Psoas muscle (tissue), 7 donors: ENCODE measurements at regions not wholly inside any gene's neighbourhood (a gene's known extent, or its start where the extent isn't known, plus 50 kb on each side); places are given as distances from the start of the nearest gene placed in this dataset.

Experiments
- ATAC-seq, 4 donors: fragments of 200-7000 bp; cut with Tn5 transposase; one replicate each; pipeline ENCODE4 v1.9.1; 2020; ENCODE audit warnings: moderate library complexity in 3 of 4, mild to moderate bottlenecking in 2 of 4
- DNase-seq, 2 donors: peaks; one replicate each; pipeline ENCODE4 v3.0.0-alpha.2; 2020
- H3K27ac ChIP-seq: fragments of 200-600 bp; one replicate; pipeline ENCODE4 v1.8.0; 2022
- H3K27me3 ChIP-seq, 3 donors: fragments of 200-600 bp in 1 of 3; one replicate each; pipeline versions ENCODE4 v1.6.1 to v1.8.0; 2013 to 2022; ENCODE audit warnings: low read length in 2 of 3, mild to moderate bottlenecking in 2 of 3, moderate library complexity in 1 of 3; ENCODE audit not compliant: insufficient read depth in 3 of 3
- H3K36me3 ChIP-seq, 2 donors: fragments of 200-600 bp in 1 of 2; one replicate each; pipeline versions ENCODE4 v1.6.1 to v1.8.0; 2013 to 2022; ENCODE audit warnings: low read depth in 1 of 2, mild to moderate bottlenecking in 1 of 2, moderate library complexity in 1 of 2; ENCODE audit not compliant: insufficient read depth in 1 of 2
- H3K4me1 ChIP-seq: fragments of 200-600 bp; one replicate; pipeline ENCODE4 v1.8.0; 2022
- H3K4me3 ChIP-seq: fragments of 200-600 bp; one replicate; pipeline ENCODE4 v1.8.0; 2022; ENCODE audit warnings: mild to moderate bottlenecking
- H3K9me3 ChIP-seq: fragments of 200-600 bp; one replicate; pipeline ENCODE4 v1.8.0; 2022
- WGBS, 3 donors: extraction: QIAGEN DNeasy Blood & Tissue Kit; methylation state at CpG; one replicate each; pipeline versions ENCODE4 v1.1.6 to v1.1.7; 2013; 5-methylcytosine and 5-hydroxymethylcytosine counted together
- intact Hi-C, 2 donors: fragments of 100-400 bp; cut with DNase I; formaldehyde crosslinking; loops; one replicate each; pipeline versions ENCODE4 v1.11.0 to v1.14.2; 2022
- TF ChIP-seq, protein P1 (sequence below): fragments of 200-600 bp; IDR thresholded peaks from one replicate; pipeline ENCODE4 v1.8.0; 2022; ENCODE audit warnings: antibody characterized with exemption
- donor health status: healthy with polysubstance abuse.
- donor health status: DM: no; HTN: no; CAD: no; lungs with moderate emphysema.
- donor health status: Bipolar disorder and iron deficiency.
- donor health status: healthy.
- donor health status: DM: yes; HTN: yes; CAD: no.
- donor health status: DM: no; HTN: no; CAD: no.
- donor health status: DM: yes; HTN: yes; CAD: no.

DNA sequence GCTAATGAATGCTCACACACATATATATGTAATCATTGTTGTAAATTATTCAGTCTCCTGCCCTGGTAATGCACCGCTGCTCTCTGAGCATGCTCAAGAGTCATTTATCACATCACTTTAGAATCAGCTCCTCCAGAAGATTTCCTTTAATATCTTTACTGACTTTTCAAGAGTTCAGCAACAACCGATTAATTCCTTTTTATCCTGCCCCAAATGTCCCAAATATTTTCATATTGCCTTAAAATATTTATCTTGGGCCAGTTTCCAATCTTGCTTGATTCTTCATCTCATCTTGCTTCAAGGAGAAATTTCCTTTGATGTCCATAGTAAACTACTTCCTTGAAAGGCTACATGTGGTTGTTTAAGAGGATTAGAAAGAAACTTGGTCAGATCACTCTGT, 132.5 kb downstream of the NHLRC3 start:
- 64 to 76% (median 75%) methylated on average over 2 of the region's 2 CpGs for WGBS, 3 donors
- no peaks in the 10 kb centered on the region for H3K9me3 ChIP-seq
- H3K27ac ChIP-seq, result no peak overlapping the region
- ATAC-seq (no peak), DNase-seq (no peak)
- no peaks in the 10 kb centered on the region for H3K27me3 ChIP-seq
- H3K36me3 ChIP-seq, result no peaks in the 10 kb centered on the region
- no peaks in the 10 kb centered on the region for H3K4me1 ChIP-seq
- H3K4me3 ChIP-seq, result no peak overlapping the region
- TF ChIP-seq, protein P1, sequence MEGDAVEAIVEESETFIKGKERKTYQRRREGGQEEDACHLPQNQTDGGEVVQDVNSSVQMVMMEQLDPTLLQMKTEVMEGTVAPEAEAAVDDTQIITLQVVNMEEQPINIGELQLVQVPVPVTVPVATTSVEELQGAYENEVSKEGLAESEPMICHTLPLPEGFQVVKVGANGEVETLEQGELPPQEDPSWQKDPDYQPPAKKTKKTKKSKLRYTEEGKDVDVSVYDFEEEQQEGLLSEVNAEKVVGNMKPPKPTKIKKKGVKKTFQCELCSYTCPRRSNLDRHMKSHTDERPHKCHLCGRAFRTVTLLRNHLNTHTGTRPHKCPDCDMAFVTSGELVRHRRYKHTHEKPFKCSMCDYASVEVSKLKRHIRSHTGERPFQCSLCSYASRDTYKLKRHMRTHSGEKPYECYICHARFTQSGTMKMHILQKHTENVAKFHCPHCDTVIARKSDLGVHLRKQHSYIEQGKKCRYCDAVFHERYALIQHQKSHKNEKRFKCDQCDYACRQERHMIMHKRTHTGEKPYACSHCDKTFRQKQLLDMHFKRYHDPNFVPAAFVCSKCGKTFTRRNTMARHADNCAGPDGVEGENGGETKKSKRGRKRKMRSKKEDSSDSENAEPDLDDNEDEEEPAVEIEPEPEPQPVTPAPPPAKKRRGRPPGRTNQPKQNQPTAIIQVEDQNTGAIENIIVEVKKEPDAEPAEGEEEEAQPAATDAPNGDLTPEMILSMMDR, result no peak
- intact Hi-C loops, result no loop called here

DNA sequence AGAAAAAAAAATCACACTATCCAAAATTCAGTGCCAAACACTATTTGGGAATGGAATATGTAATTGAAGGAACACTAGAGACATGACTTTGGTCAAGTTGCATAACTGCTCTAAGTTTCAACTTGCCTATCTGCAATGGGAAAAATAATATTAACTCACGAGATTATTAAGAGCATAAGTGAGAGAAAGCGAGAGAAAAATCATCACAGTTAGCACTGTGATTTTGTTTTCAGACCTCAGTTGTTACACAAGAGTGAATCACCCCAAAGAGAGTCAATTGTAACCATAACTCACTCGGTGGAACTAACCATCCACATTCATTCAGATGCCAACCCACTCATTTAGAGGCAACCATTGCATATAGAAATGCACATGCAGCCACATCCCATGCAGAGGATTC, 147.1 kb downstream of the NHLRC3 start:
- Histone ChIP-seq H3K4me1 (no peaks in the 10 kb centered on the region), H3K27ac (peak overlapping the region; percentile 21), H3K36me3 (no peaks in the 10 kb centered on the region), H3K27me3 (no peaks in the 10 kb centered on the region), H3K9me3 (no peaks in the 10 kb centered on the region), H3K4me3 (no peak overlapping the region)
- peak in 2 of 4 donors; percentile 21 to 43 for ATAC-seq
- TF ChIP-seq, protein P1, result no peak
- DNase-seq, result no peak
- 38 to 57% (median 43%) methylated on average over 3 of the region's 3 CpGs for WGBS, 3 donors
- intact Hi-C loops, result no loop called here

DNA sequence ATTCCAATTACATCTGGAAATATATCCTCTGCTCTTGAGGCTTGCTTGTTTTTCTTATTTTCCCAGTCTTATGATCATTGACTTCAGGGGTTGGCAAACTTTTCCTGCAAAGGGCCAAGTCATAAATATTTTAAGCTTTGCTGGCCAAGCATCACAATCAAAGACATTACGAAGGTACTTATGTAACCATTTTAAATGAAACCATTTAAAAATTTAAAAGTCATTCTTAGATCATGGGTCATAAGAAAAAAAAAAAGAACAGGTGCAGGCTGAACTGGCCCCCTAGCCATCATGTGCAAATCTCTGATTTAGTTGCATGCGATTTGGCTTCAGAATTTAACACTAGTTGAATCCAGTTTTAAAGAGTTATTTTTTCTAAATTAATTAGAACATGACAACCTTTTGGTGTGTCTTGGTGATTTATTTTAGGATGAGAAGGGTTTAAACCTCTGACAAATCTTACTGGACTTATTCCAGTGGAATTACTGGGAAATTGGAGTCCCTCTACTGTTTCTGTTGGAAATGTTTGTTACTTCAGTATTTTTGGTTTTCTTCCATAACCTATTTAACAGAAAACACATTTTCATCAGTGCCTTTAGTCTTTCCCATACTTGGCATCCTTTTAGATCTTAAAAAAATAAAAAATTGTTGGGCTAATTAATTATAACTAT, 148.1 kb downstream of the NHLRC3 start:
- Histone ChIP-seq H3K9me3 (no peaks in the 10 kb centered on the region), H3K36me3 (no peaks in the 10 kb centered on the region), H3K4me3 (no peak overlapping the region), H3K4me1 (no peaks in the 10 kb centered on the region), H3K27ac (no peak overlapping the region), H3K27me3 (no peaks in the 10 kb centered on the region)
- no peak for ATAC-seq
- WGBS, 3 donors, result 22 to 46% (median 26%) methylated on average over 2 of the region's 2 CpGs
- TF ChIP-seq, protein P1, result no peak
- intact Hi-C loops, result no loop called here
- no peak for DNase-seq

DNA sequence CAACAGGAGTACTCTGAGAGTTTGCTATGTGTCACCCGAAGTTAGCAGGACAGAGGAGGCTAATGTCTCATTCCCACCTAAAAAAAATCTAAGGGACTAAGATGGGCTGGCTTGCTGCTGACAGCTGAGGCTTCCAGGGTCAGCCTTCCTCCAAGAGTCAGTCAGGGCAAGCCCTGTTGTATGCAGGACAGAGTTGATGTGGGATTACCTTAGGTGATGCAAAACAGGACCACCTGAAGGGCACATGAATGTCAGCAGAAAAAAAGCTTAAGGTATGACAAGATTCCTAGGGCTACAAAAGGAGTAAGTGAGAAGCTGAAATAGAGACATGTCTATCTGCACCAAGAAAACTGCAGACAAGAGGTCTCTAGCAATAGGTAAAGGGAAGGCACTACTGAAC, 151.5 kb downstream of the NHLRC3 start:
- Histone ChIP-seq H3K36me3 (no peaks in the 10 kb centered on the region), H3K27ac (no peak overlapping the region), H3K4me1 (no peaks in the 10 kb centered on the region), H3K27me3 (no peaks in the 10 kb centered on the region), H3K9me3 (no peaks in the 10 kb centered on the region), H3K4me3 (no peak overlapping the region)
- WGBS, 3 donors, result 75 to 91% (median 89%) methylated on average over 1 of the region's 1 CpG
- intact Hi-C loops, result no loop called here
- ATAC-seq (no peak), DNase-seq (no peak)
- TF ChIP-seq, protein P1, result no peak
